IMR-90 (cell line): ENCODE measurements at regions not wholly inside any gene's neighbourhood (a gene's known extent, or its start where the extent isn't known, plus 50 kb on each side); places are given as distances from the start of the nearest gene placed in this dataset.

Source experiments
- BHLHE40 ChIP-seq: fragments of 150-350 bp; IDR thresholded peaks from 2 replicates; pipeline ENCODE4 v1.6.1; 2016; ENCODE audit warnings: mild to moderate bottlenecking, low read depth, low read length
- CTCF ChIP-seq: conservative IDR thresholded peaks from 2 replicates; pipeline ENCODE4 v1.5.1; 2012; ENCODE audit warnings: mild to moderate bottlenecking, low read depth, low read length, improper control_type of control experiment
- NFE2L2 ChIP-seq: fragments of 150-350 bp; IDR thresholded peaks from 2 replicates; pipeline ENCODE4 v1.6.1; 2016; ENCODE audit warnings: low read depth, mild to moderate bottlenecking, low read length
- POLR2A ChIP-seq: IDR thresholded peaks from 2 replicates; pipeline ENCODE4 v1.6.1; 2012; ENCODE audit warnings: mild to moderate bottlenecking, low read depth, low read length
- RAD21 ChIP-seq: IDR thresholded peaks from 2 replicates; pipeline ENCODE4 v1.6.1; 2012; ENCODE audit warnings: low read length, improper control_type of control experiment
- RFX5 ChIP-seq: IDR thresholded peaks from 2 replicates; pipeline ENCODE4 v1.8.0; 2012; ENCODE audit warnings: low read depth, mild to moderate bottlenecking, low read length, moderate library complexity
- SMC3 ChIP-seq: fragments of 150-350 bp; IDR thresholded peaks from 2 replicates; pipeline ENCODE4 v1.6.1; 2016; ENCODE audit warnings: low read depth, mild to moderate bottlenecking, antibody characterized with exemption, low read length, moderate library complexity
- USF2 ChIP-seq: fragments of 150-350 bp; IDR thresholded peaks from 2 replicates; pipeline ENCODE4 v1.6.1; 2017; ENCODE audit warnings: mild to moderate bottlenecking, antibody characterized with exemption, low read length, low read depth
- TF ChIP-seq, protein P1 (sequence below): fragments of 150-350 bp; IDR thresholded peaks from 2 replicates; pipeline ENCODE4 v1.6.1; 2016; ENCODE audit warnings: low read depth, mild to moderate bottlenecking, low read length, moderate library complexity, borderline replicate concordance

GRCh38 chr1:90841473-90841872 is 124.4 kb upstream of the BARHL2 start:
- no peak for TF ChIP-seq CTCF
- no peak for TF ChIP-seq RAD21
- TF ChIP-seq, protein P1, sequence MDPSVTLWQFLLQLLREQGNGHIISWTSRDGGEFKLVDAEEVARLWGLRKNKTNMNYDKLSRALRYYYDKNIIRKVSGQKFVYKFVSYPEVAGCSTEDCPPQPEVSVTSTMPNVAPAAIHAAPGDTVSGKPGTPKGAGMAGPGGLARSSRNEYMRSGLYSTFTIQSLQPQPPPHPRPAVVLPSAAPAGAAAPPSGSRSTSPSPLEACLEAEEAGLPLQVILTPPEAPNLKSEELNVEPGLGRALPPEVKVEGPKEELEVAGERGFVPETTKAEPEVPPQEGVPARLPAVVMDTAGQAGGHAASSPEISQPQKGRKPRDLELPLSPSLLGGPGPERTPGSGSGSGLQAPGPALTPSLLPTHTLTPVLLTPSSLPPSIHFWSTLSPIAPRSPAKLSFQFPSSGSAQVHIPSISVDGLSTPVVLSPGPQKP = no peak
- no peak for TF ChIP-seq BHLHE40
- no peak for TF ChIP-seq NFE2L2
- no peak for TF ChIP-seq USF2
- TF ChIP-seq SMC3 = no peak
- TF ChIP-seq POLR2A = no peak
- TF ChIP-seq RFX5 = no peak
